Adrenal gland (tissue), 5 donors: ENCODE measurements at regions not wholly inside any gene's neighbourhood (a gene's known extent, or its start where the extent isn't known, plus 50 kb on each side); places are given as distances from the start of the nearest gene placed in this dataset.

Source experiments
- POLR2A ChIP-seq, 2 donors: fragments of 450-650 bp; IDR thresholded peaks; one replicate each; pipeline ENCODE4 v1.6.1; 2017; ENCODE audit warnings: antibody characterized with exemption in 2 of 2, mild to moderate bottlenecking in 2 of 2, moderate library complexity in 1 of 2
- TF ChIP-seq, protein P1 (sequence below), 6 experiments: fragments of 450-650 bp in 4 of 6; fragments of 200-600 bp in 2 of 6; sonication (generic) in 1 of 6; IDR thresholded peaks; 1 replicate in 5 of 6; 2 replicates in 1 of 6; pipeline versions ENCODE4 v1.5.1 to v1.8.0; 2016 to 2021; ENCODE audit warnings: antibody characterized with exemption in 6 of 6, mild to moderate bottlenecking in 2 of 6, moderate library complexity in 1 of 6
- donor health status: DM: no; HTN: no; CAD: no.

DNA sequence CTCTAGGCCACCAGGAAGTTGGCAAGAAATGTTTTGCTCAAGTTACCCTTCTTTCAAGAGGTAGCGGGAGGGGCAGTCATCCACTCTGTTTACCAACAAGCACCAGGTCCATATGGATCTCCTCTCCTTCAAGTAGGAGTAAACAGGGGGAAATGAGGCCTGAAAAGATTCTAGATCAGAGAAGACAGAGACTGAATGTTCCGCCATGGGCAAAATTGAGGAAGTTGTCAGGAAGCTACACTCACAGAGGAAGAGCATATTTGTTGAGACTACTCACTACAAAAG, 81.6 kb downstream of the KLF15 start:
- TF ChIP-seq, protein P1, sequence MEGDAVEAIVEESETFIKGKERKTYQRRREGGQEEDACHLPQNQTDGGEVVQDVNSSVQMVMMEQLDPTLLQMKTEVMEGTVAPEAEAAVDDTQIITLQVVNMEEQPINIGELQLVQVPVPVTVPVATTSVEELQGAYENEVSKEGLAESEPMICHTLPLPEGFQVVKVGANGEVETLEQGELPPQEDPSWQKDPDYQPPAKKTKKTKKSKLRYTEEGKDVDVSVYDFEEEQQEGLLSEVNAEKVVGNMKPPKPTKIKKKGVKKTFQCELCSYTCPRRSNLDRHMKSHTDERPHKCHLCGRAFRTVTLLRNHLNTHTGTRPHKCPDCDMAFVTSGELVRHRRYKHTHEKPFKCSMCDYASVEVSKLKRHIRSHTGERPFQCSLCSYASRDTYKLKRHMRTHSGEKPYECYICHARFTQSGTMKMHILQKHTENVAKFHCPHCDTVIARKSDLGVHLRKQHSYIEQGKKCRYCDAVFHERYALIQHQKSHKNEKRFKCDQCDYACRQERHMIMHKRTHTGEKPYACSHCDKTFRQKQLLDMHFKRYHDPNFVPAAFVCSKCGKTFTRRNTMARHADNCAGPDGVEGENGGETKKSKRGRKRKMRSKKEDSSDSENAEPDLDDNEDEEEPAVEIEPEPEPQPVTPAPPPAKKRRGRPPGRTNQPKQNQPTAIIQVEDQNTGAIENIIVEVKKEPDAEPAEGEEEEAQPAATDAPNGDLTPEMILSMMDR (IDR thresholded peaks at IDR 0.05): no peak
- no peak for TF ChIP-seq POLR2A (IDR thresholded peaks at IDR 0.05)
